Cardiac muscle cell (in vitro differentiated cells and primary cell): ENCODE measurements at regions not wholly inside any gene's neighbourhood (a gene's known extent, or its start where the extent isn't known, plus 50 kb on each side); places are given as distances from the start of the nearest gene placed in this dataset.

Experiments
- DNase-seq, 2 donors: peaks; one replicate each; pipeline versions ENCODE4 v3.0.0 to v3.0.0-alpha.2; 2010 to 2017; ENCODE audit warnings: low read depth in 1 of 2, low spot score in 1 of 2
- H3K27ac ChIP-seq: fragments of 200-600 bp; sonication (generic); 2 replicates; pipeline ENCODE4 v1.5.1; 2016
- H3K27me3 ChIP-seq: fragments of 200-600 bp; sonication (generic); 2 replicates; pipeline ENCODE4 v1.6.0; 2016; ENCODE audit warnings: control low read depth
- H3K36me3 ChIP-seq: fragments of 200-600 bp; sonication (generic); 2 replicates; pipeline ENCODE4 v1.5.1; 2016; ENCODE audit warnings: control low read depth
- H3K4me1 ChIP-seq: fragments of 200-600 bp; sonication (generic); 2 replicates; pipeline ENCODE4 v1.8.1; 2017; ENCODE audit warnings: low read depth, mild to moderate bottlenecking, mixed run types
- H3K4me3 ChIP-seq: fragments of 200-600 bp; sonication (generic); 2 replicates; pipeline ENCODE4 v1.5.1; 2016; ENCODE audit warnings: mild to moderate bottlenecking
- H3K9me3 ChIP-seq: fragments of 200-600 bp; sonication (generic); 2 replicates; pipeline ENCODE4 v1.5.1; 2017; ENCODE audit warnings: low read depth, mild to moderate bottlenecking, control low read depth
- TF ChIP-seq, protein P1 (sequence below): IDR thresholded peaks from 2 replicates; pipeline ENCODE4 v1.5.1; 2012; ENCODE audit warnings: low read depth, mild to moderate bottlenecking, low read length

DNA sequence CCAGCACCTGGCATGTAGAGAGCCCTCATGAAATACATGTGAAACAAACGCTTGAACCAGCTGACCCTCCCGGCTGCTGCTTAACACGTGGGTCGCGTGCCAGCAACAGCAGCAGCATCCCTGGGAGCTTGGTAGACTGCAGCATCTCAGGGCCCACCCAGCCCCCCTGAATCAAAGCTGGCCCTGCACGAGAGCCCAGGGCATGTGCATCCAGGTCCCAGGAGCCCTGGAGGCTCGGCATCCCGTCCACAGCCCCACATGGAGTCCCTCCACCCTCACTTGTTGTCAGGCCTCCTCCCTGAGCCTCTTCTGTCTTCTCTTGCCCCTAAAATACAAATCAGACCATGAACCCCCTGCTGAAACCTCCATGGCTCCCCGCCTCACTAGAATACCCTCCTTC is 123.1 kb downstream of the MATN1 start:
- DNase-seq, result no peak
- Histone ChIP-seq H3K27me3 (peaks cover 8% of the 10 kb centered on the region), H3K9me3 (no peaks in the 10 kb centered on the region), H3K27ac (no peak overlapping the region), H3K4me3 (no peak overlapping the region), H3K36me3 (no peaks in the 10 kb centered on the region), H3K4me1 (no peaks in the 10 kb centered on the region)
- TF ChIP-seq, protein P1, sequence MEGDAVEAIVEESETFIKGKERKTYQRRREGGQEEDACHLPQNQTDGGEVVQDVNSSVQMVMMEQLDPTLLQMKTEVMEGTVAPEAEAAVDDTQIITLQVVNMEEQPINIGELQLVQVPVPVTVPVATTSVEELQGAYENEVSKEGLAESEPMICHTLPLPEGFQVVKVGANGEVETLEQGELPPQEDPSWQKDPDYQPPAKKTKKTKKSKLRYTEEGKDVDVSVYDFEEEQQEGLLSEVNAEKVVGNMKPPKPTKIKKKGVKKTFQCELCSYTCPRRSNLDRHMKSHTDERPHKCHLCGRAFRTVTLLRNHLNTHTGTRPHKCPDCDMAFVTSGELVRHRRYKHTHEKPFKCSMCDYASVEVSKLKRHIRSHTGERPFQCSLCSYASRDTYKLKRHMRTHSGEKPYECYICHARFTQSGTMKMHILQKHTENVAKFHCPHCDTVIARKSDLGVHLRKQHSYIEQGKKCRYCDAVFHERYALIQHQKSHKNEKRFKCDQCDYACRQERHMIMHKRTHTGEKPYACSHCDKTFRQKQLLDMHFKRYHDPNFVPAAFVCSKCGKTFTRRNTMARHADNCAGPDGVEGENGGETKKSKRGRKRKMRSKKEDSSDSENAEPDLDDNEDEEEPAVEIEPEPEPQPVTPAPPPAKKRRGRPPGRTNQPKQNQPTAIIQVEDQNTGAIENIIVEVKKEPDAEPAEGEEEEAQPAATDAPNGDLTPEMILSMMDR, result no peak

DNA sequence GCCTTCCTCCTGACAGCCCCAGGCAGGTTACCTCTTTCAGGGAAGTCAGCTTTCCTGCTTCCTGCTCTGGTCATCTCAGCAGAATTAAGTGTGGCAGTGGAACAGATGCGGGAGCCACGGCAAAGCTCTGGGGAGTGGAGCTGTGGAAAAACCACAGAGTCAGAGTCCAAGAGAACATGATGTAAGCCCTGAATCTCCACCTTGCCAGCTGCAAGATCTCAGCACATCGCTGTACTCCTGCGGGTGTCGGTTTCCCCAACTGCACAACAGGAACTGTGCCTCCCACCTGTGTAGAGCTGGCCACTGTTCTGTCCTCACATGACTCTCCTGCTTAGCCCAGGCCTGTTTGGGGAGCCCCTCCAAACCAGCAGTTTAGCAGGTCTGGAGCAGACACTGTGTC is 123.7 kb downstream of the MATN1 start:
- Histone ChIP-seq H3K9me3 (no peaks in the 10 kb centered on the region), H3K4me1 (no peaks in the 10 kb centered on the region), H3K27ac (no peak overlapping the region), H3K27me3 (peaks cover 12% of the 10 kb centered on the region), H3K4me3 (no peak overlapping the region), H3K36me3 (no peaks in the 10 kb centered on the region)
- no peak for DNase-seq
- TF ChIP-seq, protein P1, result no peak

DNA sequence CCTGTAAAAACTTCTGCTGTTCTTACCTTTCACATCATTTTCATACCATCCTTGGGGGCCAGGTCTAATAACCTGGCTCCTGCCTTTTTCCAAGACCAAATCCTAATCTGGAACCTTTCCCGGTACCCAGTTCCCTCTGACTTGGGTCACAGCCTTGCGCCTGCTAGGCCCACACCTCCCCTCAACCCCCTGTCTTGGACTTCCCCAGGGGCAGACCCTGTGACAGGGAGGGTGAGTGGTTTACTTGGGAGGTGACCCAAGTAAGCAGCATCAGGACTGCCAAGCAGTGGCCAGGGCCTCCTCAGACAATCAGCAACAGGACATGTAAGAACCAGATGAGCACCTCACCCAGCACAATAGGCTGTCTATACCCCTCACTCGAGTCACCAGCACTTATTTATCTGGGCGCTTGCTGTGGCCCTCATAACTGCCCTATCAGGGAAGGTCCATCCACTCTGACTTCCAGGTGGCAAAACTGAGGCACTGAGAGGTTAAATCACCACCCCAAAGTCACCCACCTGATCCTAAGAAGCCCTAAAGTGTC is 124.7 kb downstream of the MATN1 start:
- TF ChIP-seq, protein P1, result no peak
- Histone ChIP-seq H3K36me3 (no peaks in the 10 kb centered on the region), H3K4me1 (no peaks in the 10 kb centered on the region), H3K27me3 (peaks cover 12% of the 10 kb centered on the region), H3K27ac (no peak overlapping the region), H3K4me3 (no peak overlapping the region), H3K9me3 (no peaks in the 10 kb centered on the region)
- DNase-seq, result no peak

DNA sequence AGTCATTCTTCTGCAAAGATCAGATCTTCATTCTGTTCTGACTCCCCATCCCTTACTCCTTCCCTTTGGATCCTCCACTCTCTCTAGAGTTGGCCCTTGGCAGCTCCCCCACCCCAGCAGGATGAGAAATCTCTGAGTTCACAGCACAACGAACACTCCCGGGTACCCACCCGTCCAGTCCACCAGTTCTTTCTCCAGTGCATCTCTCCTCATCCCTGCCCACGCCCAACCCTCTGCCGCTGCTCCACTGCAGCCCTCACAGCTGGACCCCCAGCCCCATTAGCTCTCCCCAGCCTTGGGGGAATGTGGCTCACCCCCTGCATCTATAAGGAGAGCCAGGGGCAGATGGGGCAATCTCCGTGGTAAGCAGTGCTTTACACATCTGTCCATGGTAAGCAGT is 125.7 kb downstream of the MATN1 start:
- TF ChIP-seq, protein P1, result no peak
- DNase-seq, result no peak
- no peak overlapping the region for H3K27ac ChIP-seq
- no peak overlapping the region for H3K4me3 ChIP-seq
- no peaks in the 10 kb centered on the region for H3K9me3 ChIP-seq
- H3K4me1 ChIP-seq, result no peaks in the 10 kb centered on the region
- no peaks in the 10 kb centered on the region for H3K36me3 ChIP-seq
- peaks cover 12% of the 10 kb centered on the region for H3K27me3 ChIP-seq

DNA sequence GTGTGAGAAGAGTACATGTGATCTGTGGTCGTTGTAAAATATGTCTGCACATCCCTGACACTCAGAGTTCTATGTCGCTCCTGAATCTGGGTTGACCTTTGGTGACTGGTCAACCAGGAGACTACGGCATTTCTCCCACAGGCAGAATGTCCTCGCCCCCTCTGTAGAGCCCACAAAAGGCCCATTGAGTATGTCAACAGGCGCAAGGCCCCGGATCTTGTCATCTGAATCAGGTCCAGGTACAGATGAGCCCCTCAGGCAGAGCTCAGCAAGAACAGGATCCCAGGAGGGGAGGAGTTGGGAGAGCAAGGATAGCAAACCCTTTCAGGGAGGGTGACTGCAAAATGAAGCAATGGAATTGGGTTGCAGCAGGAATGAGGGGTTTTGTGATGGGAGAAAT is 126.5 kb downstream of the MATN1 start:
- H3K9me3 ChIP-seq, result no peaks in the 10 kb centered on the region
- peaks cover 12% of the 10 kb centered on the region for H3K27me3 ChIP-seq
- H3K27ac ChIP-seq, result no peak overlapping the region
- no peaks in the 10 kb centered on the region for H3K36me3 ChIP-seq
- no peak overlapping the region for H3K4me3 ChIP-seq
- TF ChIP-seq, protein P1, result no peak
- DNase-seq, result no peak
- no peaks in the 10 kb centered on the region for H3K4me1 ChIP-seq

DNA sequence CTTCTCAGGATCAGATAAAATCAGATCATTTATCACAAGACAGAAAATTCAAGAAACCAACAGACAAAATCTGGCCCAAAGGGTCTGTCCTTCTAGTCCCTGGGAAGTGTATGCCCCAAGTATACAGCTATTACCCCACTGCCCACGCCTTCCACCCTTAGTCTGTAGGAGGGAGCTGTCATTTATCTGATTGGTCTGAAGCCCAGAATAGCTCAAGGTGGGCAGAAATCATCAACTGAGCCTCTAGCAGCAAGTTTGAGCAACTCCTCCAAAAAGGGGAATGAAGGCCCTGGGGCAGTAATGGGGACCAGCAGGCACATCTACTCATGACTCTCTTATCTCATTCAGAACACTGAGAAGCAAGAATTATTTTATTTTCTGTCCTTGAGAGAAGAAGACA is 126.9 kb downstream of the MATN1 start:
- Histone ChIP-seq H3K4me3 (no peak overlapping the region), H3K27me3 (peaks cover 12% of the 10 kb centered on the region), H3K27ac (no peak overlapping the region), H3K9me3 (no peaks in the 10 kb centered on the region), H3K4me1 (no peaks in the 10 kb centered on the region), H3K36me3 (no peaks in the 10 kb centered on the region)
- no peak for DNase-seq
- TF ChIP-seq, protein P1, result no peak
